ENCODE measurements at regions not wholly inside any gene's neighbourhood (a gene's known extent, or its start where the extent isn't known, plus 50 kb on each side); places are given as distances from the start of the nearest gene placed in this dataset.
"Not testable (repeated sequence)": the region's sequence is repeated elsewhere in the genome, so short reads cannot be mapped to it uniquely, and the experiment has no call there.

- H3K4me3 ChIP-seq (ENCODE audit: low read depth, low read length) = no peak overlapping the region
- TF ChIP-seq POLR2A (IDR thresholded peaks at IDR 0.05; ENCODE audit: extremely low read depth, insufficient read length) = no peak
- TF ChIP-seq MAX (IDR thresholded peaks at IDR 0.05; ENCODE audit: low read depth, low read length) = no peak
- TF ChIP-seq MYC (IDR thresholded peaks at IDR 0.05; ENCODE audit: low read depth, low read length) = no peak
- TF ChIP-seq, protein P1, sequence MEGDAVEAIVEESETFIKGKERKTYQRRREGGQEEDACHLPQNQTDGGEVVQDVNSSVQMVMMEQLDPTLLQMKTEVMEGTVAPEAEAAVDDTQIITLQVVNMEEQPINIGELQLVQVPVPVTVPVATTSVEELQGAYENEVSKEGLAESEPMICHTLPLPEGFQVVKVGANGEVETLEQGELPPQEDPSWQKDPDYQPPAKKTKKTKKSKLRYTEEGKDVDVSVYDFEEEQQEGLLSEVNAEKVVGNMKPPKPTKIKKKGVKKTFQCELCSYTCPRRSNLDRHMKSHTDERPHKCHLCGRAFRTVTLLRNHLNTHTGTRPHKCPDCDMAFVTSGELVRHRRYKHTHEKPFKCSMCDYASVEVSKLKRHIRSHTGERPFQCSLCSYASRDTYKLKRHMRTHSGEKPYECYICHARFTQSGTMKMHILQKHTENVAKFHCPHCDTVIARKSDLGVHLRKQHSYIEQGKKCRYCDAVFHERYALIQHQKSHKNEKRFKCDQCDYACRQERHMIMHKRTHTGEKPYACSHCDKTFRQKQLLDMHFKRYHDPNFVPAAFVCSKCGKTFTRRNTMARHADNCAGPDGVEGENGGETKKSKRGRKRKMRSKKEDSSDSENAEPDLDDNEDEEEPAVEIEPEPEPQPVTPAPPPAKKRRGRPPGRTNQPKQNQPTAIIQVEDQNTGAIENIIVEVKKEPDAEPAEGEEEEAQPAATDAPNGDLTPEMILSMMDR (IDR thresholded peaks at IDR 0.05; ENCODE audit: low read depth, low read length) = no peak
- no peak for DNase-seq (ENCODE audit: low read depth)
Observed at GRCh38 chr1:96886474-96886873, 164.9 kb downstream of the PTBP2 start.

DNA sequence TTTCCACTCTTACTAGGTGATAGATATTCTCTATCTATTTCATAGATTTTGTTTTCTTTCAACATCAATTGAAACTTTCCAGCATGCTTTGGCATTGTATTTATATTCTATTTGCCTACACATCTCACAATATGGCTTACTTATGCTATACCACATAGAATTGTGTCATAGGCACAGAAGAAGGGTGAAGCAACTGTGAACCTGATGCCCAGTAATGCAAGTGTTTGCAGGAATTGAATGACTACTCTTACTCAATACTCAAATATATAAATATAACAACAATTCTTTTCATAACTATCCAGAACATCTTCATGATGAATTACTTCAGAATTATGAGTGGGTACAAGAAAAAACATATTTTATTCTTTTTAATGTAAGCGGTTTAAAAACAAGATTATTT, 165.9 kb downstream of the PTBP2 start:
- no peak for DNase-seq (ENCODE audit: low read depth)
- no peak overlapping the region for H3K4me3 ChIP-seq (ENCODE audit: low read depth, low read length)
- TF ChIP-seq POLR2A (IDR thresholded peaks at IDR 0.05; ENCODE audit: extremely low read depth, insufficient read length) (no peak), MAX (IDR thresholded peaks at IDR 0.05; ENCODE audit: low read depth, low read length) (no peak), MYC (IDR thresholded peaks at IDR 0.05; ENCODE audit: low read depth, low read length) (no peak)
- TF ChIP-seq, protein P1 (IDR thresholded peaks at IDR 0.05; ENCODE audit: low read depth, low read length) = no peak

DNA sequence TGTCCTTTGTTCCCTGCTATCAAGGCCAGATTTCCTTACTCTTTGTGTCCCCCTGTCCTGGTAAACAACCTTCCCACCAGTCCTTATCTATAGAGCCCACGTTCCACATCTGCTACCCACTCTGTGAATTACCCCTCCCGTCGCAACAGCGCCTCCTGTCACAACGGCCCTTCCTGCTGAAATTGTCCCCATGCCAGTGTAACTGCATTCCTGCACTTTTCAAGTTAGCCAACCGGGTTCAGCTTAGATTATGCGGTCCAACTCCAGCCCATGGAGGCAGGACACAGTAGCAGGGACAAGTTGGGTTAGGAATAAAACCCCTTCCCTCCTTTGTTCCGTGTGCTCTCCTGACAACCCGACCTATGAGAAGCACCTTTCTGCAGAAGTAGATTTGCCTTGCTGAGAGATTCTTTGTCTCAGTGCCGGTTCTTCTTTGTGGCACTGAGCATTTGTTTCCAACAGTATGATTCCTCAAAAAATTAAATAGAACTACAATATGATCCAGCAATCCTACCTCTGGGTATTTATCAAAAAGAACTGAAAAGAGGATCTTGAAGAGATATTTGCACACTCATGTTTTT, 180.3 kb downstream of the PTBP2 start:
- H3K4me3 ChIP-seq (ENCODE audit: low read depth, low read length) = no peak overlapping the region
- TF ChIP-seq MYC (IDR thresholded peaks at IDR 0.05; ENCODE audit: low read depth, low read length) = no peak
- no peak for TF ChIP-seq MAX (IDR thresholded peaks at IDR 0.05; ENCODE audit: low read depth, low read length)
- TF ChIP-seq, protein P1 (IDR thresholded peaks at IDR 0.05; ENCODE audit: low read depth, low read length) = no peak
- TF ChIP-seq POLR2A (IDR thresholded peaks at IDR 0.05; ENCODE audit: extremely low read depth, insufficient read length) = no peak
- no peak for DNase-seq (ENCODE audit: low read depth)

DNA sequence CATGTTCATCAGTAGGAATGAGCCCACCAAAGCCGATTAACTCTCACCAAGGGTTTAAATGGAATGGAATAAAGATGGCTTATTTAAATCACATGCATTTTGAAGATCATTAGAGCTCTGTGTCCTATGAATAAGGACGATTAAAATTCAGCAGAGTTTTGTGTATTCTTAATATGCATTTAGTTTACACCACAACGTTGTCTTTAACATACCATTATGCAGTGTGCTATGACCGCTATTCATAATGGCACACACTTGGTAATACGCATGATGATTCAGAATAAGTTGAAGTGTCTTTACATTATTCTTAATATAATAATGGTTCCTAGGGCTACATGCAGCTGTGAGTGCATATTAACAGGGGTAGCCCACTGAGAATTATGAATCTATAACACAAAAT, 190.7 kb downstream of the PTBP2 start:
- TF ChIP-seq MYC (IDR thresholded peaks at IDR 0.05; ENCODE audit: low read depth, low read length) (no peak), POLR2A (IDR thresholded peaks at IDR 0.05; ENCODE audit: extremely low read depth, insufficient read length) (no peak), MAX (IDR thresholded peaks at IDR 0.05; ENCODE audit: low read depth, low read length) (no peak)
- TF ChIP-seq, protein P1 (IDR thresholded peaks at IDR 0.05; ENCODE audit: low read depth, low read length) = no peak
- no peak for DNase-seq (ENCODE audit: low read depth)
- H3K4me3 ChIP-seq (ENCODE audit: low read depth, low read length) = no peak overlapping the region

DNA sequence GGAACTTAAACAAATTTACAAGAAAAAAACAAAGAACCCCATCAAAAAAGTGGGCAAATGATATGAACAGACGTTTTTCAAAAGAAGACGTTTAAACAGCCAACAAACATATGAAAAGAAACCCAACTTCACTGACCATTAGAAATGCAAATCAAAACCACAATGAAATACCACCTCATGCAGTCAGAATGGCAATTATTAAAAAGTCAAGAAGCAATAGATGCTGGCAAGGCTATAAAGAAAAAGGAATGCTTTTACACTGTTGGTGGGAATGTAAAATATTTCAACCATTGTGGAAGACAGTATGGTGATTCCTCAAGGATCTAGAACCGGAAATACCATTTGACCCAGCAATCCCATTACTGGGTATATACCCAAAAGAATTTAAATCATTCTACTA, 194.1 kb downstream of the PTBP2 start:
- not testable (repeated sequence) for H3K4me3 ChIP-seq (ENCODE audit: low read depth, low read length); DNase-seq (ENCODE audit: low read depth)

GRCh38 chr1:96918406-96918805, 196.8 kb downstream of the PTBP2 start:
- no peak for DNase-seq (ENCODE audit: low read depth)
- no peak overlapping the region for H3K4me3 ChIP-seq (ENCODE audit: low read depth, low read length)
- TF ChIP-seq POLR2A (IDR thresholded peaks at IDR 0.05; ENCODE audit: extremely low read depth, insufficient read length) (no peak), MYC (IDR thresholded peaks at IDR 0.05; ENCODE audit: low read depth, low read length) (no peak), MAX (IDR thresholded peaks at IDR 0.05; ENCODE audit: low read depth, low read length) (no peak)
- TF ChIP-seq, protein P1 (IDR thresholded peaks at IDR 0.05; ENCODE audit: low read depth, low read length) = no peak
